ENCODE measurements at regions not wholly inside any gene's neighbourhood (a gene's known extent, or its start where the extent isn't known, plus 50 kb on each side); places are given as distances from the start of the nearest gene placed in this dataset.

DNA sequence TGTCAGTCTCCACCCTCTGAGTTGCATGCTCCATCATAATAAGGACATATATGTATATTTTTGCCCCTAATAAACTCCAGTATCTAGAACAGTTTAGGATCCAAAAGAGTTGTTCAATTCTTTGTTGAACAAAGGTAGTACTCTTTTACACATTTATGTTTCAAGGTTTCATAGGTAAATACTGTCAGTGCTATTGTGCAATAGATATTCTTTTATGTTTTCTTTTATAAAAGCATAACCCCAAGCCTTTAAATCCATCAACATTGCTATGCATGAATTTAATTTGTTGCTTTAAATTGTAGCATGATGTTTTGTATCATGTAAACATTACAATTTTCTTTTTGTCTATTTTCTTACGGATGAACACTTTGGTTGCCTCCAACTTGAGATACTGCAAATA, 469.7 kb upstream of the COBL start:
- H3K27ac ChIP-seq: no peak overlapping the region
- no peaks in the 10 kb centered on the region for H3K9me3 ChIP-seq (ENCODE audit: low read depth, low read length)
- H3K4me3 ChIP-seq: no peak overlapping the region
- no peak overlapping the region for H3K9ac ChIP-seq (ENCODE audit: insufficient read length)
- DNase-seq (ENCODE audit: low read depth, low spot score): no peak
- H3K36me3 ChIP-seq (ENCODE audit: insufficient read depth, low read length): no peaks in the 10 kb centered on the region
- TF ChIP-seq EZH2 (IDR thresholded peaks at IDR 0.05): no peak
- TF ChIP-seq POLR2AphosphoS5 (IDR thresholded peaks at IDR 0.05; ENCODE audit: borderline replicate concordance, low read depth, low read length): no peak
- no peak for TF ChIP-seq FOXP2 (optimal IDR thresholded peaks at IDR 0.05; ENCODE audit: control extremely low read depth, extremely low read length, insufficient read depth)

DNA sequence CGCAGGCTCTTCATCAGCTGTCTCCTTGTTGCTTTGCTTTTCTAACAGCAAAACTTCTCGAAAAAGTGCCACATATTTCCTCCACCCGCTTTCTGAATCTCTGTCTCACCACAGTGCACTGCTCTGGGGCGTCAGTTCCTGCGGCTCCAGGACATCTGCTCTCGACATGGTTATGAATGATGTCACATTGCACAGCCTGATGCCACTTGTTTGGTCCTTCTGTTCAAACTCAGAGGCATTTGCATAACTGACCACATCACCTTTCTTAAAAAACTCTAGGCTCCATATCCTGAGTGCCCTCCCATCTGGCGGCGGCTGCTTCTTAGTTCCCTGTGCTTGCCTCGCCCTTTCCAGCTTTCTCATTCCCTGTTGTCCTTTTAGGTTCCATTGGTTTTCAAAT, 469.3 kb upstream of the COBL start:
- Histone ChIP-seq H3K36me3 (ENCODE audit: insufficient read depth, low read length) (no peaks in the 10 kb centered on the region), H3K4me3 (no peak overlapping the region), H3K27ac (no peak overlapping the region), H3K9me3 (ENCODE audit: low read depth, low read length) (no peaks in the 10 kb centered on the region), H3K9ac (ENCODE audit: insufficient read length) (no peak overlapping the region)
- no peak for DNase-seq (ENCODE audit: low read depth, low spot score)
- TF ChIP-seq POLR2AphosphoS5 (IDR thresholded peaks at IDR 0.05; ENCODE audit: borderline replicate concordance, low read depth, low read length): no peak
- TF ChIP-seq EZH2 (IDR thresholded peaks at IDR 0.05): no peak
- no peak for TF ChIP-seq FOXP2 (optimal IDR thresholded peaks at IDR 0.05; ENCODE audit: control extremely low read depth, extremely low read length, insufficient read depth)

DNA sequence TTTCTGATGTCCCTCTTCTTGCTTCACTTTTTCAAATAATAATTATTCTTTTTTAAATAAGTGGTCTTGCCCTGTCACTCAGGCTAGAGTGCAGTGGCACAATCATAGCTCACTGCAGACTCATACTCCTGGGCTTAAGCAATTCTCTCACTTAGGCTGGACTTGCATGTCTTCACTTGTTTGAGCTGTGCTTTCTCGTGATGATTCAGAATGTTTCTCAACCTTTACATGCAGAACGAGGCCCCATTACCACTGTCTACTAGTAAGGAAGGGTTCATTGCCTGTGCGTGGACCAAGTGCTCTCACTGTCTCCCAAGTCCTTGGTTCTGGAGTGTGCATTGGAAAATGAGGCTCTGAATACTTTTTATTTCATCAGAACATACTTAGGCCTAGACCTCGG, 468.6 kb upstream of the COBL start:
- H3K9ac ChIP-seq (ENCODE audit: insufficient read length): no peak overlapping the region
- H3K27ac ChIP-seq: no peak overlapping the region
- no peak overlapping the region for H3K4me3 ChIP-seq

DNA sequence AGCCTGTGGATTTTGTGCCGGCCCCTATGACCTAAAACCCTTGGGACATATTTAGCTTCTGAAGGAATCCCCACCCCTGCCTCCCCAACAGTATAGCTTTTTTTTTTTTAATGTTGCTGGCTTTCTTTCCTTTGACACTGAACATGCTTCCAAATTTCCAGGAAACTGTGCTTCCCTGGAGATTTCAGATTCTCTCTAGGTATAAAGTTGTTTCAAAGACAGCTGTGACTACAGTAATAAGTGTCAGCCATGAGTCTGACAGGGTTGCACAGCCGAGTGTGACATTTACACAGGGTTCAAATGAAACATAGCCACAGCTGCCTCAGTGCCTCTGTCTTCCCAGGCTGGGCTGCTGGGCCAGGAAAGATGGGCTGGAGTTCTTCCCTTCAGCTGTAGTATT, 466.6 kb upstream of the COBL start:
- no peak for TF ChIP-seq FOXP2 (optimal IDR thresholded peaks at IDR 0.05; ENCODE audit: control extremely low read depth, extremely low read length, insufficient read depth)
- TF ChIP-seq EZH2 (IDR thresholded peaks at IDR 0.05): no peak
- TF ChIP-seq POLR2AphosphoS5 (IDR thresholded peaks at IDR 0.05; ENCODE audit: borderline replicate concordance, low read depth, low read length): no peak

More for the DNA sequence above, 468.6 kb upstream of the COBL start:
- no peaks in the 10 kb centered on the region for H3K9me3 ChIP-seq (ENCODE audit: low read depth, low read length)
- DNase-seq (ENCODE audit: low read depth, low spot score): no peak
- TF ChIP-seq EZH2 (IDR thresholded peaks at IDR 0.05): no peak
- no peak for TF ChIP-seq FOXP2 (optimal IDR thresholded peaks at IDR 0.05; ENCODE audit: control extremely low read depth, extremely low read length, insufficient read depth)
- no peak for TF ChIP-seq POLR2AphosphoS5 (IDR thresholded peaks at IDR 0.05; ENCODE audit: borderline replicate concordance, low read depth, low read length)
- H3K36me3 ChIP-seq (ENCODE audit: insufficient read depth, low read length): no peaks in the 10 kb centered on the region

DNA sequence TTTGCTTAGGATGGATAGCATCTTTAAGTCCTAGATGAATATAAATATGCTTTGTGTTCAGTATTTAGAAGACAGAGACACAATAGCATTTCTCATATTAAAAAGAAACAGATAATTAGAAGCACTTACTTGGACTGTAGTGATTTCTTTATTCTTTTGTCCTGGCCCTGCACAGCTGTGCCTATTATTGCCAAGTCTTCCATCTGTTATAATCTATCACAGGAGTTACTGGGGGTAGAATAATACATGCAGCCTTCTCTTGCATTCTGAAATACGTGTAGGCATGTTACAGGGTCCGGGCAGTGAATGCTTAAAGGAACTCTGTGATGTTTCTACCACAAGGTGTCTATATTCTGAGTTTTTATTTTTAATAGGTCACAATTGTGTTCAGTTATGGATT, 461.5 kb upstream of the COBL start:
- DNase-seq (ENCODE audit: low read depth, low spot score): no peak
- no peak overlapping the region for H3K27ac ChIP-seq
- no peaks in the 10 kb centered on the region for H3K36me3 ChIP-seq (ENCODE audit: insufficient read depth, low read length)
- no peak overlapping the region for H3K9ac ChIP-seq (ENCODE audit: insufficient read length)
- H3K4me3 ChIP-seq: no peak overlapping the region
- TF ChIP-seq POLR2AphosphoS5 (IDR thresholded peaks at IDR 0.05; ENCODE audit: borderline replicate concordance, low read depth, low read length) (no peak), FOXP2 (optimal IDR thresholded peaks at IDR 0.05; ENCODE audit: control extremely low read depth, extremely low read length, insufficient read depth) (no peak), EZH2 (IDR thresholded peaks at IDR 0.05) (no peak)
- no peaks in the 10 kb centered on the region for H3K9me3 ChIP-seq (ENCODE audit: low read depth, low read length)

More for the DNA sequence above, 466.6 kb upstream of the COBL start:
- no peak overlapping the region for H3K27ac ChIP-seq
- H3K9me3 ChIP-seq (ENCODE audit: low read depth, low read length): no peaks in the 10 kb centered on the region
- no peak for DNase-seq (ENCODE audit: low read depth, low spot score)
- no peak overlapping the region for H3K4me3 ChIP-seq
- no peaks in the 10 kb centered on the region for H3K36me3 ChIP-seq (ENCODE audit: insufficient read depth, low read length)
- H3K9ac ChIP-seq (ENCODE audit: insufficient read length): no peak overlapping the region

DNA sequence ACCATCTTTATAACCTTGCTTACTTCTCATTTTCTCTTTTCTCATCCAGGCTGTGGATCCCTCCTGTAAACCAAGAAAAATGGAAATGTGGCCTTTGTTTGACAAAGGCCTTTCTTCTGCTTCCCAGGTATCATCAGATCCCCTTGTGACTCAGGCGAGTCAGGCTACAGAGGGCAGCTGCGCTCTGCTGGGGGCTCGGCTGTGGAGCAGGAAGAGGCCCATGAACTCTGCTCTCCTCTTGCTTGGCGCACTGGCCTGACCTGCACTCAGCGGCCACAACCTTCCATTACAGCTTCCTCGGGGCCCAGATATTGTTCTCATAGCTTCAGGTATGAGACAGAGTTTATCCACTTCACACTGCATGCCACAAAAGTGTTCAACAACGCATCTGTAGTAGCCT, 457.6 kb upstream of the COBL start:
- Histone ChIP-seq H3K4me3 (no peak overlapping the region), H3K9ac (ENCODE audit: insufficient read length) (no peak overlapping the region), H3K36me3 (ENCODE audit: insufficient read depth, low read length) (no peaks in the 10 kb centered on the region), H3K9me3 (ENCODE audit: low read depth, low read length) (no peaks in the 10 kb centered on the region), H3K27ac (no peak overlapping the region)
- no peak for DNase-seq (ENCODE audit: low read depth, low spot score)
- TF ChIP-seq FOXP2 (optimal IDR thresholded peaks at IDR 0.05; ENCODE audit: control extremely low read depth, extremely low read length, insufficient read depth): no peak
- no peak for TF ChIP-seq EZH2 (IDR thresholded peaks at IDR 0.05)
- TF ChIP-seq POLR2AphosphoS5 (IDR thresholded peaks at IDR 0.05; ENCODE audit: borderline replicate concordance, low read depth, low read length): no peak

DNA sequence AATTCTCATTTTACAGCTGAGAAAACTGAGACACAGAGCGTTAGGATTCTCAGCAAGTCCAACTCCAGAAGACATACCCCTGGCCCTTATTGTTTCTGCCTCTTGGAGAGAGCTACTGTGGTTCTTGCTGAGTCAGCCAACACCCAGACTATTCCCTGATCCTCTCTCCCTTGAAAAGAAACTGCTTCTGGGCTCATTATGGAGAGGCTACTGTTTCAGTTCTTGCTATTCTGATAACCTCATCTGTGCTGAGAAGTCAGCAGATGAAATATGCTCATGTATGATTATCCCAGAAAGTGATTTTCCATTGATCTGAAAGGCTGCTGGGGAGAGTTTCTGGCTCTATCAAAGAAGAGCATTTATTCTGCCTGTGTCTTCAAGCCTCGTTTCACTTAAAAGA, 455.6 kb upstream of the COBL start:
- no peaks in the 10 kb centered on the region for H3K9me3 ChIP-seq (ENCODE audit: low read depth, low read length)
- H3K36me3 ChIP-seq (ENCODE audit: insufficient read depth, low read length): no peaks in the 10 kb centered on the region
- H3K27ac ChIP-seq: no peak overlapping the region
- DNase-seq (ENCODE audit: low read depth, low spot score): no peak
- TF ChIP-seq EZH2 (IDR thresholded peaks at IDR 0.05) (no peak), FOXP2 (optimal IDR thresholded peaks at IDR 0.05; ENCODE audit: control extremely low read depth, extremely low read length, insufficient read depth) (no peak), POLR2AphosphoS5 (IDR thresholded peaks at IDR 0.05; ENCODE audit: borderline replicate concordance, low read depth, low read length) (no peak)
- no peak overlapping the region for H3K4me3 ChIP-seq
- H3K9ac ChIP-seq (ENCODE audit: insufficient read length): no peak overlapping the region

DNA sequence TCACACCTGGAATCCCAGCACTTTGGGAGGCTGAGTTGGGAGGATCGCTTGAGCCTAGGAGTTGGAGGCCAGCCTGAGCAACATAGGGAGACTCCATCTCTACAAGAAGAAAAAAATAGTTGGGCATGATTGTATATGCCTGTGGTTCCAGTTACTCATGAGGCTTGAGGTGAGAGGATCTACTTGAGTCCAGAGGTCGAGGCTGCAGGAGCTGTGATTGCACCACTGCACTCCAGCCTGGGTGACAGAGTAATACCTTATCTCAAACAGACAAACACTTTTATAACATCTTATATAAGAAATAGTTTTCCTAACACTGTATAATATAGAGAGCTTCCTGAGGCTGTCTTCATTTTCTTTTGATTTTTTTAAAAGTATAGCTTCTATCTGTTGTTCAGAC, 448.4 kb upstream of the COBL start:
- no peak overlapping the region for H3K9ac ChIP-seq (ENCODE audit: insufficient read length)
- no peak for DNase-seq (ENCODE audit: low read depth, low spot score)
- H3K36me3 ChIP-seq (ENCODE audit: insufficient read depth, low read length): no peaks in the 10 kb centered on the region
- H3K27ac ChIP-seq: no peak overlapping the region
- no peaks in the 10 kb centered on the region for H3K9me3 ChIP-seq (ENCODE audit: low read depth, low read length)
- no peak overlapping the region for H3K4me3 ChIP-seq
- TF ChIP-seq EZH2 (IDR thresholded peaks at IDR 0.05): no peak
- no peak for TF ChIP-seq POLR2AphosphoS5 (IDR thresholded peaks at IDR 0.05; ENCODE audit: borderline replicate concordance, low read depth, low read length)
- TF ChIP-seq FOXP2 (optimal IDR thresholded peaks at IDR 0.05; ENCODE audit: control extremely low read depth, extremely low read length, insufficient read depth): no peak

DNA sequence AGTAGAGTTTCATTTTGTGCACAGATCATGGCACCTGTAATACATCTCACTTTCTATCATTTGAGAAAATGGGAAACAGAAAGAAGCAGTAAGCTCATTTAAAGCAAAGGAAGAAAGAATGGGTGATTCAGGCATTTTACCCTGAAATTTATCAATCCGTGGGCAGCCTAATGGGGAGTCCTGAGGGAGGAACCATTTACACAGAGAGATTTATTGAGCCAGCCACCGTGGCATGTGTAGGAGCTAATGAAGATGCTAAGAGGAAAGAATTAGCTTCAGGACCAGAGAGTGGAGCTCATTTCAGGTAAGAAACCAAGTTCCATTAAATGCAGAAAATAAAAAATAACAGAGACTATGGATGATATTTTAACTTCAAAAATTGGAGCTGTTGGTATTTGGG, 443.4 kb upstream of the COBL start:
- no peak for TF ChIP-seq FOXP2 (optimal IDR thresholded peaks at IDR 0.05; ENCODE audit: control extremely low read depth, extremely low read length, insufficient read depth)
- no peak for TF ChIP-seq POLR2AphosphoS5 (IDR thresholded peaks at IDR 0.05; ENCODE audit: borderline replicate concordance, low read depth, low read length)
- no peak for TF ChIP-seq EZH2 (IDR thresholded peaks at IDR 0.05)
- Histone ChIP-seq H3K36me3 (ENCODE audit: insufficient read depth, low read length) (no peaks in the 10 kb centered on the region), H3K9ac (ENCODE audit: insufficient read length) (no peak overlapping the region), H3K4me3 (no peak overlapping the region), H3K9me3 (ENCODE audit: low read depth, low read length) (no peaks in the 10 kb centered on the region), H3K27ac (no peak overlapping the region)
- no peak for DNase-seq (ENCODE audit: low read depth, low spot score)
